ENCODE measurements at regions not wholly inside any gene's neighbourhood (a gene's known extent, or its start where the extent isn't known, plus 50 kb on each side); places are given as distances from the start of the nearest gene placed in this dataset.

GRCh38 chr14:66383257-66383656, 102.9 kb upstream of the CCDC196 start:
- no peak for DNase-seq

DNA sequence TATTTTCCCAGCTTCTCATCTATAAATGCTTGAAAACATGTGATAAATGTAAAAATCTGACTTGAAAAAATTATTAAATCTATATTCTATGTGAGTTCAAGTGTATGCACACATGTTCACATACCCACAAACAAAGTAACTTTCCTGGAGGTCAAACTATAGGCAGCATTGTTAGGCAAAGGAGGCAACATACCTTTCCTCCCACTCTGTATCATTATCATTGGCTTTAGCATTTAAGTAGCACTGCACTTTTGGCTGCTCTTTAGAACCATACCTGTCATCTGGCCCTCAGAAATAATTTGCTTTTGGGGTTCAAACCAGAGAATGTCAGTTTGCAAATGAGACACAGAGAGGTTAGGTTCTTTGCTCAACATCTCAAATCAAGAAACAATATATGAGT, 102.4 kb upstream of the CCDC196 start:
- no peak for DNase-seq

DNA sequence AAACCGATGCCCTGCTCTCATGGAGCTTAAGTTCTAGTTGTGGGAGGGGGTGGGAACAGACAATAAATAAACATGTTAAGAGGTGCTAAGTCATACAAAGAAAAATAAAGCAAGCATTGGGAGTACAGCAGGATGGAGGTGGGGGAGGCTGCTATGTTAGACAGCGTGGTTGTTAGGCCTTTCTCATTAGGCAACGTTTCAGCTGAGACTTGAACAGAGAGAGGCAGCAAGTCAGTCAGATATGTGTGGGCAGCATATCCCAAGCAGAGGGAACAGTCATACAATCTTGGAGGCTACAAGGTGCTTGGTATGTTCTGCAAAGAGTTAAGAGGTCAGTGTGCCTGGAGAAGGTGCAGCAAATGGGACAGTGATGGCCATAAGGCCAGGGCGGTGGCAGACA, 97.7 kb upstream of the CCDC196 start:
- no peak for DNase-seq

DNA sequence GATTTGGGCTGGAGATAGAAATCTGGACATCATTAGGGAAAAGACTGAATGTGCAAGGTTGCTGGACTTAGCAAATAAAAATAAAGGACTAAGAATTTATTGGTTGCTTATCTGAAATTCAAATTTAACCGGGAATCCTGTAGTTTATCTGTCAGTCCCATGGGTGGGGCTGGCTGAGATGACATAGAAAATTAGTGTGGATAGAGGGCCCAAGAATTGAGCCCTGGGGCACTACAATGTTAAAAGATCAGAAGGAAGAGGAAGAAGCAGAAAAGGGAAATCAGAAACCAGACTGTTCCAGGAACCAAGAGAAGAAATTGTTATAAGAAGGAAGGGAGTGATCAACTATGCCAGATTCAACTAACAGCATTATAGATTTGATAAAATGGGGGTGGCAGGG, 96.7 kb upstream of the CCDC196 start:
- DNase-seq = no peak

- DNase-seq = no peak
Observed at GRCh38 chr14:66395300-66395699, 90.9 kb upstream of the CCDC196 start.

GRCh38 chr14:66396164-66396563, 90.0 kb upstream of the CCDC196 start:
- no peak for DNase-seq

GRCh38 chr14:66398437-66398836, 87.7 kb upstream of the CCDC196 start:
- no peak for DNase-seq

DNA sequence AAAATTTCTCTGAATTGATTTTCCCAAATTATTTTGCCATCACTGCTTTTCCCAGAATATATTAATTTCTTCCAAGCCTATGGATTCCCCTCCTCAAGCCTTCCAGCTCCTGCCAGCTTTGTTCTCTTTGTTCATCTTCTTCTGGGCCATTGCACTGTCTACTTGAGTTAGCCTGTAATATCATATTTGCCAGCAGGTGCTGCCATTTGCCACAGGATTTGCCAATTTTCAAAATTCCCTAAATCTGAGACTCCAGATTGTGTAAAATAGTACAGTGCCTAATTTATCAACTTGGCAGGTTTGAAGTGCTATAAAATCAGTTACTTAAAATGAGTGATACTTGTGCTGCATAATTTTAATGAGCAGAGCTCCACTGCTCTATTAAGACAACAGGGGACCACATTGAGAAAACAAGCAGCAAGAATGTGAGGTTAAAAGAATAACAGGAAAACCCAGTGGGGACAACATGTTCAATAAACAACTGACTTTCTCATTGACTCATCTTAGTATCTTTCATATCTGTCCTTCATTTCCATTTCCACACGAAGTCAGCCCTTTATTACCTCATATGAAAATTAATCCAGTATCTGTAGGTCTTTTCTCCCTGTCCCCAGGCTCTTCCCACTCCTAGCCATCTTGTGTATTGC, 84.6 kb upstream of the CCDC196 start:
- no peak for DNase-seq

DNA sequence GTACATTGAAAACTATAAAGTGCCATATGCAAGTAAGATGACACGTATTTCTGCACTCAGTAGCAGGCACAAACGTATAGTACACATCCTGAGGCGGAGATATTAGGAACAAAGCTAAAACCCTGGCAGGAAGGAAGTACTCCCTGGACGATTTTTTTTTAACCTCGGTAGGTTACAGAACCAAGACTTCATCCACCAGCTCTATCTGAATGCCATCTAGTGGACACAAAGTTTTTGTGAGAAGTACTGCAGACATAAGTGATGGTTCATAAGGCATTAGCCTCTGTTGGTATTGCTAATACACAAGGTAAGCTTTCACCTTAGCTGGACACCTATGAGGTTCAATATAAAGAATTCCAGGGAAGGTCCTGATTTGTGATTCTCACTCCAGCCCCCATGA, 83.0 kb upstream of the CCDC196 start:
- DNase-seq = no peak

GRCh38 chr14:66404051-66404545, 82.1 kb upstream of the CCDC196 start:
- DNase-seq = no peak

- DNase-seq = no peak
Observed at GRCh38 chr14:66405158-66405557, 81.0 kb upstream of the CCDC196 start.

- no peak for DNase-seq
Observed at GRCh38 chr14:66413901-66414300, 72.3 kb upstream of the CCDC196 start.

DNA sequence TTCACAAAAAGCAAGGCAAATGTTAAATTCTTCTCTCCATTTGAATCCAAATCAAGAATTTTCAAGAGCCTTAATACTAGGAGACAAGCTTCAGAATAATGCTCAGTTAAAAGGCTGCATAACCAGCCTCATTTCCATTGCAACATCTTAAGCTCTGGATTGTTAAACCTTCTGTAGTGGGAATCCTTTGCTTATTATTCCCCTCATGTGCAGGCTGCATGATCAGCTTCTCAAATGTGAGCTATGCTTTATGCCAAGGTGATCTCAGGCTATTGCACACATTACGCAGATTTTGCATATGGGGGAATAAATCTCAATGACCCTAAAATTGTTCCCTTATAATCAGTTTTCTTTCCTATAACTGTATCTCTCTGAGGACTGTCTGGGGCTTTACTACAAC, 71.7 kb upstream of the CCDC196 start:
- no peak for DNase-seq

DNA sequence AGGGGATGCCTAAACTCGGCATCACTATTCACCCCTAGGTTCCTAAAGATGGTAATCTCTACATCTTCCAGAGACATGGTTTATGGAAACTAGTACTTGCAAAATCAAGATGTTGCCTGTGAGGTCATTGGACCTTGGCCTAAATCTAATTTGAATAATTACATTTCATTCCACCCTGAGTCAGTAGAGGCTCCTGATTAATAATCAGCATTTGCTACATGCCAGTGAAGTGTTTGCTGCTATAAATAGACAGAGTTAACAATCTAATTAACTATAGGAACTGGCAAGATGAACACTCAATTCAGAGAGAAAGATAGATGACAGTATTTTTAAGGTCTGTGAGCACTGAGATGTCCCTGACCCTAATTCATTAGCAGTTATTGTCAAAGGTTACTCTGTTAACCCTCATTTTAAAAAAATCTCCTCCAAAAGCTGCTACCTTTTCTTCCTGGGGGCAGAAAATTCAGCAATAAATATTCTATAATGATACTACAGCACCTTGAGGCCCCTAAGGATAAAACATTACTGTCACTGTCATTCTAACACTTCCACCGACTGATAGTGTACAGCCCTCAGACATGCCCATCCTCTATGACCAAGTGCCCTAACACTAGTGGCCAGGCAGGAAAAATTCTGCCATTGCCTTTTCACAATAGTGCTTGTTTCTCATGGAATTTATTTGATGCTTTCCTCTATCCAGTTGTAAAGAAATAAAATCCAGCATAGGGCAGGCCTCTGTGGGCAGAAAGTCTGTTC, 65.7 kb upstream of the CCDC196 start:
- no peak for DNase-seq

- no peak for DNase-seq
Observed at GRCh38 chr14:66421990-66422946, 63.9 kb upstream of the CCDC196 start.

GRCh38 chr14:66425402-66425801, 60.8 kb upstream of the CCDC196 start:
- no peak for DNase-seq

DNA sequence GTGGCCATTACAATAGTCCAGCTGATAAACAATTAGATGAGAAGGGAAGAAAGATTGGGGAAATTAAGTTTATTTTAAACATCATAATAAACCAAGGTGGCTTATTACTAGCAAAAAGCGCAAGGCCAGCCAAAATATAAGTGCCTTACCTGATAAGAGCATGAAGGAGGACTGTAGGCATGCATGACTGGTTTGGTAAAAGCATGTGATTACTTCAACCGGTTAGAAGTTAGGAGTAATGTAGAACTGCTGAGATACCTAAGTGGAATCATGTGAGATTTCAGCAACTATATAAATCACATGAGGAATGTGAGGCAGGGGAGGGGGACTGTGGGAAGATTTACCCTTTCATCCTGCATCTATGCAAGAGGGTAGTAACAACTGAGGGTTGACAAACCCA, 59.7 kb upstream of the CCDC196 start:
- DNase-seq = no peak

DNA sequence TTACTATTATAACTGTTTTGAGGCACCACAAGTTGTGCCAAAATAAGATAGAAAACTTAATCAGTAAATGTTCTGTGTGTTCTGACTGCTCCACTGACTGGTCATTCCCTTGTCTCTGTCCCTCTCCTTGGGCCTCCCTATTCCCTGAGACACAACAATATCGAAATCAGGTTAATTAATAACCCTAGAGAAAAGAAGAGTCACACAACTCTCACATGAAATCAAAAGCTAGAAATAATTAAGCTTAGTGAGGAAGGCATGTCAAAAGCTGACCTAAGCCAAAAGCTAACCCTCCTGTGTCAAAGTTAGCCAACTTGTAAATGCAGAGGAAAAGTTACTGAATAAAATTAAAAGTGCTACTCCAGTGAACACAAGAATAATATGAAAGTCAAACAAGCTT, 53.8 kb upstream of the CCDC196 start:
- no peak for DNase-seq

DNA sequence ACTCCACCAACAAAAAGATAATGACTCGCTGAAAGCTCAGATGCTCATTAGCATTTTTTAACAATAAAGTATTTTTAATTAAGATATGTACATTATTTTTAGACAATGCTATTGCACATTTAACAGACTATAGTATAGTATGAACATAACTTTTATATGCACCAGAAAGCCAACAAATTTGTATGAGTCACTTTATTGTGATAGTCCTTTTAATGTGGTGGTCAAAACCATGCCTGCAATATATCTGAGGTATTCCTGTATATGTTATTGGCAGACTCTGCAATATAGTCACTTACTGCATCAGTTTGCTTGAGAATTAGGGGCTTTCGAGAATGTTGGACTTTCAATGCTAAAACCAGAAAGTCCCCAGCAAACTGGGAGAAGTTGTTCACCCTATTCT, 51.7 kb upstream of the CCDC196 start:
- DNase-seq = no peak

DNA sequence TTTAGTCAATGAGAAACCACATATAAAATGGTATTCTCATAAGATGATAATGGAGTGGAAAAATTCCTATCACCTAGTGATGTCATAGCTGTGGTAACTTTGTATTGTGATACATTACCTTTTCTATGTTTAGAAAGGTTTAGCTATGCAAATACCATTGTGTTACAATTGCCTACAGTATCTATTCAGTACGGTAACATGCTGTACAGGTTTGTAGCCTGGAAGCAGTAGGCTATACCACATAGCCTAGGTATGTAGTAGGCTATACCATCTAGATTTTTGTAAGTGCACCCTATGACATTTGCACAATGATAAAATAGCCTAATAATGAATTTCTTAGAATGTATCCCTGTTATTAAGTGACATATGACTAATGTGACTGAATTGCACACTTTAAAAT, 50.5 kb upstream of the CCDC196 start:
- no peak for DNase-seq

All from left hindlimb (tissue), 1 donor.